ENCODE measurements at regions not wholly inside any gene's neighbourhood (a gene's known extent, or its start where the extent isn't known, plus 50 kb on each side); places are given as distances from the start of the nearest gene placed in this dataset.

DNA sequence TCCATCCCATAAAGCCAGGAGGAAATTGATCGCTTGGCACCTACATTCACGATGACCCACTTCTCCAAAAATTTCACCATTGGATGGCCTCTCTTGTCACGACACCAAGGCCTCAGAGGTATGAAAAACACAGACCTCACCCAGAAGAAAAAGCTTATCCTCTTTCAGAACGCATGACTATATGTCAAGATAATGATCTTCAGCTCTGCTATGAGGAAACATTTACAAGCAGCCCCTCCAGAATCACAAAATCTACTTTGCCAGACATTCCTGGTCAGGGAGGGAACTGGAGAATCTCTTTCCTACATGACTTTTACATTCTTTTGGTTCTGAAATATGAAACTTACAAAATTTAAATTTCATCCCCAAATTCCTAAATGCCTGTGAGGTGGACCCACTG is 122.7 kb downstream of the WNT5A start:
- no peaks in the 10 kb centered on the region for H3K9me3 ChIP-seq (ENCODE audit: control insufficient read depth, insufficient read depth, low read length)
- POLR2A ChIA-PET, result interaction anchor here (0.6 kb wide), 1 partner anchor 34 kb away, joined by 4 read pairs; no protein-coding TSS in a partner anchor
- H3K4me3 ChIP-seq (ENCODE audit: low read depth, low read length), result no peak overlapping the region
- H3K27ac ChIP-seq (ENCODE audit: low read depth, low read length), result no peak overlapping the region
- DNase-seq (ENCODE audit: low read depth, low spot score), result no peak
- TF ChIP-seq, protein P1, sequence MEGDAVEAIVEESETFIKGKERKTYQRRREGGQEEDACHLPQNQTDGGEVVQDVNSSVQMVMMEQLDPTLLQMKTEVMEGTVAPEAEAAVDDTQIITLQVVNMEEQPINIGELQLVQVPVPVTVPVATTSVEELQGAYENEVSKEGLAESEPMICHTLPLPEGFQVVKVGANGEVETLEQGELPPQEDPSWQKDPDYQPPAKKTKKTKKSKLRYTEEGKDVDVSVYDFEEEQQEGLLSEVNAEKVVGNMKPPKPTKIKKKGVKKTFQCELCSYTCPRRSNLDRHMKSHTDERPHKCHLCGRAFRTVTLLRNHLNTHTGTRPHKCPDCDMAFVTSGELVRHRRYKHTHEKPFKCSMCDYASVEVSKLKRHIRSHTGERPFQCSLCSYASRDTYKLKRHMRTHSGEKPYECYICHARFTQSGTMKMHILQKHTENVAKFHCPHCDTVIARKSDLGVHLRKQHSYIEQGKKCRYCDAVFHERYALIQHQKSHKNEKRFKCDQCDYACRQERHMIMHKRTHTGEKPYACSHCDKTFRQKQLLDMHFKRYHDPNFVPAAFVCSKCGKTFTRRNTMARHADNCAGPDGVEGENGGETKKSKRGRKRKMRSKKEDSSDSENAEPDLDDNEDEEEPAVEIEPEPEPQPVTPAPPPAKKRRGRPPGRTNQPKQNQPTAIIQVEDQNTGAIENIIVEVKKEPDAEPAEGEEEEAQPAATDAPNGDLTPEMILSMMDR (IDR thresholded peaks at IDR 0.05; ENCODE audit: low read depth, low read length), result no peak
- no peaks in the 10 kb centered on the region for H3K27me3 ChIP-seq (ENCODE audit: control insufficient read depth, insufficient read depth, low read length)
- CTCF ChIA-PET, result no interaction called here

DNA sequence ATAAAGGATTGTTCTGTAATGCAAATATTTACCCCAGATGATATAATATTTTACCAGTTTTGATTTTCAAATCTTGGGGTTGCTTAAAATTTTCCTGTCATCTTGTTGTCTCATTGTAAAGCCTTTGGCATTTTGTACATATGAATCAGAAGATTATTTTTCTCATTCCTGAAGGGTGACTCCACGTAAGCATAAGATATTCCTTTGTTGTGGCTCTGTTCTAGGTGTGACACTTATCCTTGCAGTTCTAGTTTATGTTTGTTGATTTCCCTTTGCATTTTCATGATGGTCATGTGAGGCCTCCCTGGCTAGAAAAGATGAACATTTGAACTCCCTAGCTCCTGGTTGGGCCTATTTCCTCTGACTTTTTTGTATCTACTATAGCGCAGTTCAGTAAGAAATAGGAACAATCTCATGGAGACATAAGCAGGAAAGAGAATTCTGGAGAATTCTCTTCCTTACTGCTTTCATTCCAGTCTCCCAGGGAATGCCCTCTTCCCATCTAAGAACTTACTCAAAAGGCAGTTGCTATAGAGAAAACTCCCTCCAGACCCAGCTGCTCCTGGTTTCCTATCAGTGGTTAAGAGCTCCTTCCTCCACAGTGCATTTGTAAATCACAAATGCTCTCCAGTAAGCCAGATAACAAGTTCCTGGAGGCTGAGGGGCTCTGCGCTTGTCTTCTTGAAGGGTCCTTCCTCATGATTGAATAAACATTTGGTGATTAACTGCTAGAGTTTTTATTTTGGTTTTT is 124.7 kb downstream of the WNT5A start:
- peaks cover 4% of the 10 kb centered on the region; the same call in 1 of the 2 replicates for H3K9me3 ChIP-seq (ENCODE audit: control insufficient read depth, insufficient read depth, low read length)
- no peak overlapping the region for H3K4me3 ChIP-seq (ENCODE audit: low read depth, low read length)
- ChIA-PET POLR2A (no interaction called here), CTCF (no interaction called here)
- TF ChIP-seq, protein P1 (IDR thresholded peaks at IDR 0.05; ENCODE audit: low read depth, low read length), result no peak
- DNase-seq (ENCODE audit: low read depth, low spot score), result no peak
- H3K27ac ChIP-seq (ENCODE audit: low read depth, low read length), result no peak overlapping the region
- H3K27me3 ChIP-seq (ENCODE audit: control insufficient read depth, insufficient read depth, low read length), result no peaks in the 10 kb centered on the region

DNA sequence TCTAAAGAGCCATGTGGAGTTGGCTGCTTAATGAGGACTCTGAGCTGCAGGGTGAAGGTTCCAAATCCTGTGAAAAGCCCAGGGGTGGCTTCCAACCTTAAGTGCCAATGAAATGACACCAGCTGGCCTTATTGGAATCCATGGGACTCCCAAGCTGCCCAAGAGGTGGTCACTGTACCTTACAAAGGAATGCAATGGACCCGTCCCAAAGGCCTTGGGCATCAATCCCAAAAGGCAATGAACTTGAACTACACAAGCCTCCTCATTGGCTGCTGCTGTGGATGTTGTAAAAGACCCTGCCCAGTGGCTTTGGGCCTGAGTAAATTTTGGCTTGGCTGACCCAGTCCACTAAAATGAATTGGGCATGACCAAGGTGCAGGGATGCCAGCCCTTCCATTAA is 129.3 kb downstream of the WNT5A start:
- CTCF ChIA-PET, result no interaction called here
- H3K27me3 ChIP-seq (ENCODE audit: control insufficient read depth, insufficient read depth, low read length), result no peaks in the 10 kb centered on the region

DNA sequence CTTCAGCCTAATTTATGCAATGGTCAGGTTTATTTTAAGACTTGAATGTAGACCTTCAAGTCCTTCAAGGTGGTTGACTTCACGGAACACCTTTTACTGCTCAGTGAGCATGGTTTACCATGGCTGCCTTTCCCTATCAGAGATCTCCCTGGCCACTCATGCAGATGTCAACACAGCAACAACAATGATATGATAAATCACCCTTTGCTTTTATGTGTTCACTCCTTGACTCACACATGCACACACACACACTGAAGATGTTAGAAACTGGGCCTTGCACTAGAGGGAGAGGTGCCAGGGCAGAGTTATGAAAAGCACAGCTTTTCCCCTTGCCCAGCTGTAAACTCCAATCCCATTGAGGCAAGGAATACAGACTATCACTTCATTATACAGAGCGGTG is 134.4 kb downstream of the WNT5A start:
- TF ChIP-seq, protein P1 (IDR thresholded peaks at IDR 0.05; ENCODE audit: low read depth, low read length), result no peak
- peaks cover 2% of the 10 kb centered on the region for H3K9me3 ChIP-seq (ENCODE audit: control insufficient read depth, insufficient read depth, low read length)
- H3K4me3 ChIP-seq (ENCODE audit: low read depth, low read length), result no peak overlapping the region
- no peak for DNase-seq (ENCODE audit: low read depth, low spot score)
- no peak overlapping the region for H3K27ac ChIP-seq (ENCODE audit: low read depth, low read length)
- POLR2A ChIA-PET, result no interaction called here
- no peaks in the 10 kb centered on the region for H3K27me3 ChIP-seq (ENCODE audit: control insufficient read depth, insufficient read depth, low read length)
- CTCF ChIA-PET, result no interaction called here

More for the DNA sequence above, 129.3 kb downstream of the WNT5A start:
- Histone ChIP-seq H3K4me3 (ENCODE audit: low read depth, low read length) (no peak overlapping the region), H3K9me3 (ENCODE audit: control insufficient read depth, insufficient read depth, low read length) (peaks cover 6% of the 10 kb centered on the region), H3K27ac (ENCODE audit: low read depth, low read length) (no peak overlapping the region)
- no peak for DNase-seq (ENCODE audit: low read depth, low spot score)
- POLR2A ChIA-PET, result no interaction called here
- TF ChIP-seq, protein P1 (IDR thresholded peaks at IDR 0.05; ENCODE audit: low read depth, low read length), result no peak

DNA sequence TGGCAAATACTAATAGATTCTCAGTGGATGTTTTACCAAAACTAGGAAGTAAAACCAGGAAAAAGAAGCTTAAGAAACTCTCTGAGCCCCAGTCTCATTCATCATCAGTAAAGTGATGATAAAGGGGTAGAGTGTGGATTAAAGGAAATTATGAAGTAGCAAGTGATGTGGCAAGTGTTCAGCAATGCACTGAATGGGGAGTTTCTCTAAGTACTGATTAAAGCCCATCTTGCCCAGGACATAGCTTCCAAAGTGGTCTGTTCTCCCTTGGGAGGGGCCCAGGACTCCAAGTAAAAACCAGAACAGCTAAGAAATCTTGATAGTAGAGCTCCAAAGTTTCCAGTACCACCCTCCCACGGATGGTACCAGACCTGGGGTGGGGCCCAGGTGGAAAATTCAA is 137.3 kb downstream of the WNT5A start:
- Histone ChIP-seq H3K4me3 (ENCODE audit: low read depth, low read length) (no peak overlapping the region), H3K27ac (ENCODE audit: low read depth, low read length) (no peak overlapping the region), H3K9me3 (ENCODE audit: control insufficient read depth, insufficient read depth, low read length) (no peaks in the 10 kb centered on the region), H3K27me3 (ENCODE audit: control insufficient read depth, insufficient read depth, low read length) (no peaks in the 10 kb centered on the region)
- TF ChIP-seq, protein P1 (IDR thresholded peaks at IDR 0.05; ENCODE audit: low read depth, low read length), result no peak
- ChIA-PET CTCF (no interaction called here), POLR2A (no interaction called here)
- DNase-seq (ENCODE audit: low read depth, low spot score), result no peak
